Retinal pigment epithelial cell (primary cell): ENCODE measurements at regions not wholly inside any gene's neighbourhood (a gene's known extent, or its start where the extent isn't known, plus 50 kb on each side); places are given as distances from the start of the nearest gene placed in this dataset.

Source experiments
- DNase-seq: peaks from one replicate; pipeline ENCODE4 v3.0.0-alpha.2; 2010; ENCODE audit warnings: low read depth
- H3K4me3 ChIP-seq: 2 replicates; pipeline ENCODE4 v1.5.1; 2011; ENCODE audit warnings: mild to moderate bottlenecking, low read length, control low read depth, moderate library complexity
- CTCF ChIP-seq: conservative IDR thresholded peaks from 2 replicates; pipeline ENCODE4 v1.5.1; 2011; ENCODE audit warnings: low read depth, low read length, control low read depth, inconsistent platforms

- DNase-seq = no peak
- no peak overlapping the region for H3K4me3 ChIP-seq
- TF ChIP-seq CTCF = no peak
These were observed 818.6 kb downstream of the KCNJ2 start for GRCh38 chr17:70987867-70988340.

GRCh38 chr17:70988622-70989021 lies 819.3 kb downstream of the KCNJ2 start:
- DNase-seq = no peak
- H3K4me3 ChIP-seq = no peak overlapping the region
- TF ChIP-seq CTCF = no peak

- TF ChIP-seq CTCF = no peak
- no peak overlapping the region for H3K4me3 ChIP-seq
These were observed 819.9 kb downstream of the KCNJ2 start for GRCh38 chr17:70989280-70989679.

GRCh38 chr17:70994194-70994593 lies 824.9 kb downstream of the KCNJ2 start:
- TF ChIP-seq CTCF = no peak
- no peak for DNase-seq
- H3K4me3 ChIP-seq = no peak overlapping the region

More at GRCh38 chr17:70989280-70989679, 819.9 kb downstream of the KCNJ2 start:
- no peak for DNase-seq

GRCh38 chr17:70995997-70996396 lies 826.7 kb downstream of the KCNJ2 start:
- TF ChIP-seq CTCF = no peak
- no peak for DNase-seq
- H3K4me3 ChIP-seq = no peak overlapping the region

- DNase-seq = no peak
- no peak overlapping the region for H3K4me3 ChIP-seq
- no peak for TF ChIP-seq CTCF
These were observed 834.4 kb downstream of the KCNJ2 start for GRCh38 chr17:71003736-71004135.

GRCh38 chr17:71004413-71004812 lies 835.1 kb downstream of the KCNJ2 start:
- DNase-seq = no peak
- TF ChIP-seq CTCF = no peak
- H3K4me3 ChIP-seq = no peak overlapping the region
